ENCODE measurements at regions not wholly inside any gene's neighbourhood (a gene's known extent, or its start where the extent isn't known, plus 50 kb on each side); places are given as distances from the start of the nearest gene placed in this dataset.

DNA sequence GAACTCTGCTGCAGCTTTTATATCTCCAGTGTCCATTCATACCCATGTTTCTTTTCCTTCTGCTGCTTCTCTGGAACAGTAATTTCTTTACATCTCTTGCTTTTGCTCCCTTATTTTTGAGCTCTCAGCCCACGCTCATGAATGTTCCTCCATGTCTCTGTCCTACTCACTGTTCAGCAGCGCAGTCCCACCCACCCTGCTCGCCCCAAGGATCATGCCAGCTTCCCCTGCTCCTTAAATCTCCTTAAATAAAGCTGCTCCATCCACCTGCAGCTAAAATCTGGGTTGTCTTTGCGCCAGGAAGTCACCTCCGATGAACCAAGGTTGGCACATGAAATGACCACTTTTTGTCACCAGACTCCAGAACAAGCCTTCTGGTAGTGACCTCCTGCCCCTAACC lies 201.1 kb upstream of the RGS6 start:
- BruUV-seq (replicated peaks) = no TSS peak
- CTCF ChIA-PET = no interaction called here
- H3K36me3 ChIP-seq (ENCODE audit: control insufficient read depth, insufficient read depth, low read length) = peaks cover 35% of the 10 kb centered on the region

More for the DNA sequence above, 201.1 kb upstream of the RGS6 start:
- Histone ChIP-seq H3K27ac (ENCODE audit: insufficient read depth, low read length) (no peak overlapping the region), H2BK5ac (ENCODE audit: low read depth, low read length, poor library complexity, severe bottlenecking) (no peak overlapping the region), H3K4me2 (ENCODE audit: low read depth, low read length) (no peak overlapping the region), H3K18ac (ENCODE audit: low read depth, low read length) (no peak overlapping the region), H3K9me1 (ENCODE audit: insufficient read depth, low read length) (peaks cover 17% of the 10 kb centered on the region), H3K14ac (replicated peaks; ENCODE audit: low read depth, low read length) (no peak overlapping the region), H4K5ac (ENCODE audit: low read depth, low read length) (no peak overlapping the region), H3K9ac (ENCODE audit: low read depth, low read length) (no peak overlapping the region), H3K27me3 (ENCODE audit: control insufficient read depth, insufficient read depth, low read length) (no peaks in the 10 kb centered on the region), H2BK120ac (ENCODE audit: low read depth, low read length) (no peak overlapping the region), H2BK15ac (ENCODE audit: low read depth, low read length) (no peak overlapping the region), H2AK5ac (ENCODE audit: low read depth, low read length) (no peak overlapping the region), H3K23ac (ENCODE audit: low read depth, low read length) (no peak overlapping the region), H3K79me1 (ENCODE audit: low read depth in 1 of 2, low read length in 2 of 2) (peaks cover 13 to 17% of the 10 kb centered on the region in 2 experiments; a peak in 2 of 4 replicates), H2AK9ac (replicated peaks; ENCODE audit: low read depth, low read length, poor library complexity) (no peak overlapping the region), H3K56ac (ENCODE audit: extremely low read depth, insufficient read depth, low read length) (no peak overlapping the region), H2BK20ac (ENCODE audit: low read depth, low read length) (no peak overlapping the region), H2AFZ (replicated peaks; ENCODE audit: low read length, poor library complexity) (no peak overlapping the region), H3K9me3 (ENCODE audit: control insufficient read depth, insufficient read depth, low read length) (no peaks in the 10 kb centered on the region), H3K4me3 (ENCODE audit: insufficient read depth, low read depth, low read length) (no peak overlapping the region), H3K4me1 (ENCODE audit: control insufficient read depth, insufficient read depth, low read length) (peaks cover 10% of the 10 kb centered on the region), H3K4ac (ENCODE audit: low read depth, low read length) (no peak overlapping the region), H4K8ac (ENCODE audit: low read depth in 2 of 2, low read length in 2 of 2) (no peak overlapping the region), H4K91ac (ENCODE audit: insufficient read depth, low read depth, low read length) (no peak overlapping the region), H4K20me1 (ENCODE audit: insufficient read depth, low read length) (no peaks in the 10 kb centered on the region)
- dilution Hi-C loops (cut with HindIII; ENCODE audit: low sequenced_read_pairs, unreplicated experiment) = no loop called here
- intact Hi-C loops (cut with micrococcal nuclease) = no loop called here
- TF ChIP-seq, protein P1, sequence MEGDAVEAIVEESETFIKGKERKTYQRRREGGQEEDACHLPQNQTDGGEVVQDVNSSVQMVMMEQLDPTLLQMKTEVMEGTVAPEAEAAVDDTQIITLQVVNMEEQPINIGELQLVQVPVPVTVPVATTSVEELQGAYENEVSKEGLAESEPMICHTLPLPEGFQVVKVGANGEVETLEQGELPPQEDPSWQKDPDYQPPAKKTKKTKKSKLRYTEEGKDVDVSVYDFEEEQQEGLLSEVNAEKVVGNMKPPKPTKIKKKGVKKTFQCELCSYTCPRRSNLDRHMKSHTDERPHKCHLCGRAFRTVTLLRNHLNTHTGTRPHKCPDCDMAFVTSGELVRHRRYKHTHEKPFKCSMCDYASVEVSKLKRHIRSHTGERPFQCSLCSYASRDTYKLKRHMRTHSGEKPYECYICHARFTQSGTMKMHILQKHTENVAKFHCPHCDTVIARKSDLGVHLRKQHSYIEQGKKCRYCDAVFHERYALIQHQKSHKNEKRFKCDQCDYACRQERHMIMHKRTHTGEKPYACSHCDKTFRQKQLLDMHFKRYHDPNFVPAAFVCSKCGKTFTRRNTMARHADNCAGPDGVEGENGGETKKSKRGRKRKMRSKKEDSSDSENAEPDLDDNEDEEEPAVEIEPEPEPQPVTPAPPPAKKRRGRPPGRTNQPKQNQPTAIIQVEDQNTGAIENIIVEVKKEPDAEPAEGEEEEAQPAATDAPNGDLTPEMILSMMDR (conservative IDR thresholded peaks at IDR 0.05; ENCODE audit: low read depth, low read length) = no peak
- no peak for TF ChIP-seq BHLHE40 (IDR thresholded peaks at IDR 0.05; ENCODE audit: low read depth, low read length)
- in situ Hi-C loops (cut with MboI; ENCODE audit: low sequenced_read_pairs) = no loop called here
- ATAC-seq (ENCODE audit: low read depth) (no peak), DNase-seq (no peak)
- 96% methylated on average over 4 of the region's 5 CpGs; no CpG with 5 or more reads in 1 of the 2 experiments for WGBS, 2 experiments (ENCODE audit: extremely low coverage in 2 of 2, insufficient read length in 1 of 2)
- POLR2A ChIA-PET (ENCODE audit: unreplicated experiment) = no interaction called here
